ENCODE measurements at regions not wholly inside any gene's neighbourhood (a gene's known extent, or its start where the extent isn't known, plus 50 kb on each side); places are given as distances from the start of the nearest gene placed in this dataset.

GRCh38 chr6:9056556-9056955 lies 621.2 kb upstream of the SLC35B3 start:
- TF ChIP-seq GATA3 (IDR thresholded peaks at IDR 0.05; ENCODE audit: low read depth, low read length) (no peak), GATA2 (IDR thresholded peaks at IDR 0.05; ENCODE audit: low read depth, low read length) (no peak)

- TF ChIP-seq GATA2 (IDR thresholded peaks at IDR 0.05; ENCODE audit: low read depth, low read length) (no peak), GATA3 (IDR thresholded peaks at IDR 0.05; ENCODE audit: low read depth, low read length) (no peak)
Observed at GRCh38 chr6:9044426-9044825, 609.1 kb upstream of the SLC35B3 start.

GRCh38 chr6:9040718-9041117 lies 605.4 kb upstream of the SLC35B3 start:
- TF ChIP-seq GATA2 (IDR thresholded peaks at IDR 0.05; ENCODE audit: low read depth, low read length) = no peak
- no peak for TF ChIP-seq GATA3 (IDR thresholded peaks at IDR 0.05; ENCODE audit: low read depth, low read length)

- TF ChIP-seq GATA3 (IDR thresholded peaks at IDR 0.05; ENCODE audit: low read depth, low read length) = no peak
- no peak for TF ChIP-seq GATA2 (IDR thresholded peaks at IDR 0.05; ENCODE audit: low read depth, low read length)
Observed at GRCh38 chr6:9039258-9039657, 603.9 kb upstream of the SLC35B3 start.

GRCh38 chr6:9028086-9028485 lies 592.7 kb upstream of the SLC35B3 start:
- TF ChIP-seq GATA3 (IDR thresholded peaks at IDR 0.05; ENCODE audit: low read depth, low read length) (no peak), GATA2 (IDR thresholded peaks at IDR 0.05; ENCODE audit: low read depth, low read length) (no peak)

- TF ChIP-seq GATA2 (IDR thresholded peaks at IDR 0.05; ENCODE audit: low read depth, low read length) = no peak
- no peak for TF ChIP-seq GATA3 (IDR thresholded peaks at IDR 0.05; ENCODE audit: low read depth, low read length)
Observed at GRCh38 chr6:9025796-9026394, 590.5 kb upstream of the SLC35B3 start.

DNA sequence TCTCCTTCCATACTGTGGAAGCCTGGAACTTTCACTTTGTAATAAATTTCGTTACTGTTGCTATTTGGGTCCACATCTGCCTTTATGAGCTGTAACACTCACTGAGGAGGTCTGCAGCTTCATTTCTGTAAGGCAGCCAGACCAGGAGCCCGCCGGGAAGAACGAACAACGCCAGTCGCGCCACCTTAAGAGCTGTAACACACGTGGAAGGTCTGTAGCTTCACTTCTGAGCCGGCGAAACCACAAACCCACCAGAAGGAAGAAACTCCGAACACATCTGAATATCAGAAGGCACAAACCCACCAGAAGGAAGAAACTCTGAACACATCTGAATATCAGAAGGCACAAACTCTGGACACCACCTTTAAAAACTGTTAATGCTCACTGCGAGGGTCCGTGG lies 589.9 kb upstream of the SLC35B3 start:
- TF ChIP-seq GATA2 (IDR thresholded peaks at IDR 0.05; ENCODE audit: low read depth, low read length) = no peak
- TF ChIP-seq GATA3 (IDR thresholded peaks at IDR 0.05; ENCODE audit: low read depth, low read length) = no peak

DNA sequence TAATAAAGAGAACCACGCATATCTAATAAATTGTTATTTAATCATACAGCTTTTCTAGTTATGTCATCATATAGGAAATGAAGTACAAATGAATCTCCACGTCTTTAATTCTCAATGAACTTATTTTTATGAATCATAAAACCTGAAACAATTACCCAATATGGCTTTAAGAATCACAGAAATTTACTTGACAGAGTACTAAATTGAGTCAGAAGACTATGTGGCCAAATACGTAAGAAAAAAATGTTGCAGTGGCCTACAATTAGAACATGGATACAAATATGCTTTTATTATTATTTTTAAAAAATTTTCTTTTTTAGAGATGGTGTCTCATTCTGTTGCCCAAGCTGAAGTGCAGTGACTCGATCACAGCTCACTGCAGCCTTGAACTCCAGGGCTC lies 584.7 kb upstream of the SLC35B3 start:
- TF ChIP-seq GATA3 (IDR thresholded peaks at IDR 0.05; ENCODE audit: low read depth, low read length) (no peak), GATA2 (IDR thresholded peaks at IDR 0.05; ENCODE audit: low read depth, low read length) (no peak)

DNA sequence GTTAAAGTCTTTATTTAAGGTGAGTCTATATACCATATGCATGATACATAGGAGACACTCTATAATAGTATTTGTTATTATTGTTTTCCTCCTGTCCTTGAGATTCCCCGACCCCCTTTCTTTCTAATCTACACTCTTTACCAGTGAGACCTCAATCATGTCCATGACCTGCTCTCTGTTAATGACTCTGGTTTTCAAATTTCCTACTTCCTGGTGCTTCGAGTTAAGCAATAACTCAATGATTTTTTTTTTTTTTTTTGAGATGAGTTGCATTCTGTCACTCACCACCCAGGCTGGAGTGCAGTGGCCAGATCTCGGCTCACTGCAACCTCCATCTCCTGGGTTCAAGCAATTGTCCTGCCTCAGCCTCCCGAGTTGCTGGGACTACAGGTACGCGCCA lies 574.6 kb upstream of the SLC35B3 start:
- TF ChIP-seq GATA2 (IDR thresholded peaks at IDR 0.05; ENCODE audit: low read depth, low read length) (no peak), GATA3 (IDR thresholded peaks at IDR 0.05; ENCODE audit: low read depth, low read length) (no peak)

DNA sequence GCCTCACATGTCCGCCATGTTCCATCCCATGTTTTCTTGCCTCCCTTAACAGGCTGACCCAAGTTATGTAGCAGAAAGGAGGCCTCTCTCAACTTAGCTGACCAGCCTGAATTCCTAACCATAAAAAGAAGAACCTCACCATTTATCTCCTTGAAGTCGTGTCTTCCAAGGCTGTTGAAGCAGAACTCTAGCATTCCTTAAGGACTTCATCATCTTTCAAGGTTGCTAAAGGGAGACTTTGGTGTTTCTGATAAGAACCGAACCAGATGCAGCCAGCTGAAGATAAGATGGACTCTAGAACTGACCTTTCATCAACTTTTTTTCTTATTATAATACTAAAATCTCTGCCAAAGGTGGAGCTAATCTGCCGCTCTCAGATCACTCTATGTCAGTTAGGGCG lies 571.7 kb upstream of the SLC35B3 start:
- TF ChIP-seq GATA2 (IDR thresholded peaks at IDR 0.05; ENCODE audit: low read depth, low read length) (no peak), GATA3 (IDR thresholded peaks at IDR 0.05; ENCODE audit: low read depth, low read length) (no peak)

DNA sequence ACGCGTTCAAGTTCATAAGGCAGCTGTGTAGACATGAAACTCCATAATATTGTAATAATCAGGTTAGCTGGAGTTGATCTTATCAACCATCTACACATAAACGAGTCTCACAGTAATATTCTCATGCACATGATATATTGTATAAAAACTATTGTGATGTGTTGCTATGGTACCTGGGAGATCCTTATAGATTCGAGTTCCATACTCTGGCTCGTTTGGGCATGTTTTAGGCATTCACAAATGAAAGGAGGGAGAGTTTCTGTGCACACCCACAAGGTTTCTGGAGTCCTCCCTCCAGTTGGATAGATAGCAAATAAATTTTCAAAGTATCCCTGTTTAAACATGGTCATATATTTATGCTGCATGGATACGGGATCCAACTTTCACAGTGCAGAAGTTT lies 567.5 kb upstream of the SLC35B3 start:
- no peak for TF ChIP-seq GATA2 (IDR thresholded peaks at IDR 0.05; ENCODE audit: low read depth, low read length)
- TF ChIP-seq GATA3 (IDR thresholded peaks at IDR 0.05; ENCODE audit: low read depth, low read length) = no peak

GRCh38 chr6:8995156-8995555 lies 559.8 kb upstream of the SLC35B3 start:
- no peak for TF ChIP-seq GATA2 (IDR thresholded peaks at IDR 0.05; ENCODE audit: low read depth, low read length)
- TF ChIP-seq GATA3 (IDR thresholded peaks at IDR 0.05; ENCODE audit: low read depth, low read length) = no peak

GRCh38 chr6:8993111-8993510 lies 557.8 kb upstream of the SLC35B3 start:
- no peak for TF ChIP-seq GATA2 (IDR thresholded peaks at IDR 0.05; ENCODE audit: low read depth, low read length)
- TF ChIP-seq GATA3 (IDR thresholded peaks at IDR 0.05; ENCODE audit: low read depth, low read length) = no peak

GRCh38 chr6:8991844-8992243 lies 556.5 kb upstream of the SLC35B3 start:
- TF ChIP-seq GATA3 (IDR thresholded peaks at IDR 0.05; ENCODE audit: low read depth, low read length) (no peak), GATA2 (IDR thresholded peaks at IDR 0.05; ENCODE audit: low read depth, low read length) (no peak)

- no peak for TF ChIP-seq GATA3 (IDR thresholded peaks at IDR 0.05; ENCODE audit: low read depth, low read length)
- TF ChIP-seq GATA2 (IDR thresholded peaks at IDR 0.05; ENCODE audit: low read depth, low read length) = no peak
Observed at GRCh38 chr6:8990075-8990474, 554.7 kb upstream of the SLC35B3 start.

GRCh38 chr6:8983202-8983688 lies 547.9 kb upstream of the SLC35B3 start:
- no peak for TF ChIP-seq GATA2 (IDR thresholded peaks at IDR 0.05; ENCODE audit: low read depth, low read length)

Measured in SH-SY5Y (cell line).